ENCODE measurements at regions not wholly inside any gene's neighbourhood (a gene's known extent, or its start where the extent isn't known, plus 50 kb on each side); places are given as distances from the start of the nearest gene placed in this dataset.

DNA sequence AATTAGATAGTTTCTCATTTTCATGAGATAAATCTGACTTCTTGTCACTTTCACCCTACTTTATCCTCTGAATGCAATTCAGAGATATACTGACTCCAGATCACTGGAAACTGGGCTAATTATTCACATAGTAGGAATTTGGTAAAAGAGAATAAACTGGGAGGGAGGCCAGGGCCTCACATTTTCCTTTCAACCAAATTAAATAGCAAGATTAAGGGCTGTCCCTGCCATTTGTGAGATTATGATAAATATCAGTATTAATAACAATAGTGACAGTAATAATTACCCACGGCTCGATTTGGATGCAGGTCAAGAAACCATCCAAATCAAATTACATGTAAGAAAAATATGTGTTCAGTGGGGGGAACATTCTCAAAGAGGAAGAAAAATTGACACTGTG is 140.5 kb downstream of the CD83 start:
- TF ChIP-seq, protein P1, sequence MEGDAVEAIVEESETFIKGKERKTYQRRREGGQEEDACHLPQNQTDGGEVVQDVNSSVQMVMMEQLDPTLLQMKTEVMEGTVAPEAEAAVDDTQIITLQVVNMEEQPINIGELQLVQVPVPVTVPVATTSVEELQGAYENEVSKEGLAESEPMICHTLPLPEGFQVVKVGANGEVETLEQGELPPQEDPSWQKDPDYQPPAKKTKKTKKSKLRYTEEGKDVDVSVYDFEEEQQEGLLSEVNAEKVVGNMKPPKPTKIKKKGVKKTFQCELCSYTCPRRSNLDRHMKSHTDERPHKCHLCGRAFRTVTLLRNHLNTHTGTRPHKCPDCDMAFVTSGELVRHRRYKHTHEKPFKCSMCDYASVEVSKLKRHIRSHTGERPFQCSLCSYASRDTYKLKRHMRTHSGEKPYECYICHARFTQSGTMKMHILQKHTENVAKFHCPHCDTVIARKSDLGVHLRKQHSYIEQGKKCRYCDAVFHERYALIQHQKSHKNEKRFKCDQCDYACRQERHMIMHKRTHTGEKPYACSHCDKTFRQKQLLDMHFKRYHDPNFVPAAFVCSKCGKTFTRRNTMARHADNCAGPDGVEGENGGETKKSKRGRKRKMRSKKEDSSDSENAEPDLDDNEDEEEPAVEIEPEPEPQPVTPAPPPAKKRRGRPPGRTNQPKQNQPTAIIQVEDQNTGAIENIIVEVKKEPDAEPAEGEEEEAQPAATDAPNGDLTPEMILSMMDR (IDR thresholded peaks at IDR 0.05), result no peak
- TF ChIP-seq POLR2A (IDR thresholded peaks at IDR 0.05), result no peak

Measured in body of pancreas (tissue), 4 donors.